ENCODE measurements at regions not wholly inside any gene's neighbourhood (a gene's known extent, or its start where the extent isn't known, plus 50 kb on each side); places are given as distances from the start of the nearest gene placed in this dataset.
A peak's percentile ranks its signal among the peaks of the same experiment; 100 is the strongest.

- Histone ChIP-seq H3K9me2 (ENCODE audit: insufficient read depth, low read length) (no peaks in the 10 kb centered on the region), H3K27ac (ENCODE audit: low read depth, low read length, poor library complexity, severe bottlenecking) (no peak overlapping the region), H3K4me2 (ENCODE audit: low read length) (no peak overlapping the region), H3K79me2 (ENCODE audit: insufficient read depth, low read depth, low read length) (no peaks in the 10 kb centered on the region), H4K20me1 (ENCODE audit: insufficient read depth, low read length) (no peaks in the 10 kb centered on the region), H2AFZ (ENCODE audit: low read length) (no peak overlapping the region), H3K9me3 (ENCODE audit: low read length) (no peaks in the 10 kb centered on the region), H3K4me3 (ENCODE audit: low read depth, low read length, poor library complexity, severe bottlenecking) (no peak overlapping the region), H3K4me1 (ENCODE audit: insufficient read depth, low read length, poor library complexity, severe bottlenecking) (no peaks in the 10 kb centered on the region), H3K36me3 (ENCODE audit: insufficient read depth, low read length) (no peaks in the 10 kb centered on the region)
- DNase-seq (ENCODE audit: low spot score) = peak; percentile 9
- intact Hi-C loops (cut with micrococcal nuclease; ENCODE audit: unreplicated experiment) = no loop called here
- ChIA-PET POLR2A (no interaction called here), CTCF (ENCODE audit: unreplicated experiment) (no interaction called here)
- BruUV-seq (replicated peaks) = no TSS peak
- peak; percentile 41; the same call in 1 of the 2 replicates for TF ChIP-seq CTCF (conservative IDR thresholded peaks at IDR 0.05; ENCODE audit: low read length)
- TF ChIP-seq EZH2phosphoT487 (IDR thresholded peaks at IDR 0.05; ENCODE audit: borderline replicate concordance, low read depth, low read length) = no peak
These were observed 116.4 kb upstream of the TJP1 start for GRCh38 chr15:29938361-29939335.

- H3K4me1 ChIP-seq (ENCODE audit: insufficient read depth, low read length, poor library complexity, severe bottlenecking) = no peaks in the 10 kb centered on the region
- TF ChIP-seq CTCF (conservative IDR thresholded peaks at IDR 0.05; ENCODE audit: low read length) = no peak
- no peak overlapping the region for H3K4me3 ChIP-seq (ENCODE audit: low read depth, low read length, poor library complexity, severe bottlenecking)
- intact Hi-C loops (cut with micrococcal nuclease; ENCODE audit: unreplicated experiment) = no loop called here
- H3K4me2 ChIP-seq (ENCODE audit: low read length) = no peak overlapping the region
- ChIA-PET CTCF (ENCODE audit: unreplicated experiment) (no interaction called here), POLR2A (no interaction called here)
- no peaks in the 10 kb centered on the region for H3K79me2 ChIP-seq (ENCODE audit: insufficient read depth, low read depth, low read length)
- DNase-seq (ENCODE audit: low spot score) = no peak
- no peak overlapping the region for H3K27ac ChIP-seq (ENCODE audit: low read depth, low read length, poor library complexity, severe bottlenecking)
- BruUV-seq (replicated peaks) = no TSS peak
- no peak overlapping the region for H2AFZ ChIP-seq (ENCODE audit: low read length)
- no peaks in the 10 kb centered on the region for H3K36me3 ChIP-seq (ENCODE audit: insufficient read depth, low read length)
- no peaks in the 10 kb centered on the region for H3K9me2 ChIP-seq (ENCODE audit: insufficient read depth, low read length)
- H3K9me3 ChIP-seq (ENCODE audit: low read length) = no peaks in the 10 kb centered on the region
- H4K20me1 ChIP-seq (ENCODE audit: insufficient read depth, low read length) = no peaks in the 10 kb centered on the region
These were observed 115.7 kb upstream of the TJP1 start for GRCh38 chr15:29937956-29938355.

DNA sequence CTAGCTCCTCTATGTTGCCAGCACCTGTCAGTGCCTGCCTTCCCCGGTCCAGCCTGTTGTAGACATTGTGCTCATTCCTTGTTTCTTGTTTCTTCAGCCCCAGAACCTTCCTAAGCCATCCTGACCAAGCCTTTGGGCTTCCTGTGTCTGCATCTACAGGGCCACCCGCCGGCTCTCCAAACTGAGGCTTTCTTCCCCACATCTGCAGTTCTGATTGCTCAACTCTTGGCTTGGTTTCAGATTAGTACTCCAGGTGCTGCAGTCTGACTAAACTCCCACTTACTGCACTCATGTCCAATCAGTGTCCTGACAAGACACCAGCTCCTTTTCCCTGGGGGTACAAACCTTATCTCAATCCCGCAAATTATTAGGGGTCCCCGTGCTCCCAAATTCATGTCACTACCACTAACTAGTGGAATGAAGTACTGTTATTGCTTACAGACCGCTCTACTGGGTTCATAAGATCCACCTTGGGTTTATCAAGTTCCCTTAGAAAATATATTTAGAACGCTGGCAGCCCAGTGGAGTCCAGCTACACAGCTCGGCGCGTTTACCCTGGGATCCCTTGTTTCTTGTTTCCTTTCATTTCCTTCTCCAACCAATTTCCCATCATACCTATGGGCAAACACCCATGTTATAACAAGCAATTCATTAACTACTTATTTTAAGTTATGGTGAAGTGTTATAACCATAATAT, 114.2 kb upstream of the TJP1 start:
- Histone ChIP-seq H3K27ac (ENCODE audit: low read depth, low read length, poor library complexity, severe bottlenecking) (no peak overlapping the region), H3K9me3 (ENCODE audit: low read length) (no peaks in the 10 kb centered on the region), H3K4me3 (ENCODE audit: low read depth, low read length, poor library complexity, severe bottlenecking) (no peak overlapping the region), H3K4me2 (ENCODE audit: low read length) (no peak overlapping the region), H2AFZ (ENCODE audit: low read length) (no peak overlapping the region), H3K9me2 (ENCODE audit: insufficient read depth, low read length) (no peaks in the 10 kb centered on the region), H4K20me1 (ENCODE audit: insufficient read depth, low read length) (no peaks in the 10 kb centered on the region), H3K4me1 (ENCODE audit: insufficient read depth, low read length, poor library complexity, severe bottlenecking) (no peaks in the 10 kb centered on the region), H3K79me2 (ENCODE audit: insufficient read depth, low read depth, low read length) (no peaks in the 10 kb centered on the region), H3K36me3 (ENCODE audit: insufficient read depth, low read length) (no peaks in the 10 kb centered on the region)
- CTCF ChIA-PET (ENCODE audit: unreplicated experiment) = no interaction called here
- no peak for TF ChIP-seq EZH2phosphoT487 (IDR thresholded peaks at IDR 0.05; ENCODE audit: borderline replicate concordance, low read depth, low read length)
- no peak for TF ChIP-seq CTCF (conservative IDR thresholded peaks at IDR 0.05; ENCODE audit: low read length)
- no peak for DNase-seq (ENCODE audit: low spot score)
- no TSS peak for BruUV-seq (replicated peaks)
- POLR2A ChIA-PET = no interaction called here
- intact Hi-C loops (cut with micrococcal nuclease; ENCODE audit: unreplicated experiment) = no loop called here
